Naive thymus-derived CD4-positive, alpha-beta T cell (primary cell): ENCODE measurements at regions not wholly inside any gene's neighbourhood (a gene's known extent, or its start where the extent isn't known, plus 50 kb on each side); places are given as distances from the start of the nearest gene placed in this dataset.
"Not testable (repeated sequence)": the region's sequence is repeated elsewhere in the genome, so short reads cannot be mapped to it uniquely, and the experiment has no call there.

Experiments
- ATAC-seq: fragments of 150-1000 bp; cut with Tn5 transposase; 2 replicates; pipeline ENCODE4 v1.10.0; 2021; ENCODE audit warnings: mild to moderate bottlenecking, moderate library complexity
- CTCF ChIA-PET: fragments of 350-600 bp; sonication (Branson Sonifier 250); formaldehyde crosslinking; loops from one replicate; lab custom pipeline; 2021; ENCODE audit warnings: antibody characterized with exemption; lab: Charles Lee
- POLR2A ChIA-PET: fragments of 350-600 bp; sonication (Branson Sonifier 250); formaldehyde crosslinking; loops from one replicate; lab custom pipeline; 2021; ENCODE audit warnings: antibody characterized with exemption, inconsistent platforms; lab: Charles Lee
- DNase-seq, 9 donors: peaks; one replicate each; pipeline versions ENCODE4 v3.0.0 to v3.0.0-alpha.2; 2020 to 2022; ENCODE audit warnings: mixed read lengths in 1 of 9
- H3K27ac ChIP-seq: one replicate; pipeline ENCODE4 v1.7.0; 2013; ENCODE audit warnings: mild to moderate bottlenecking, low read depth, low read length, moderate library complexity
- H3K27me3 ChIP-seq, 2 donors: one replicate each; pipeline ENCODE4 v1.7.0; 2013; ENCODE audit warnings: low read length in 2 of 2, mild to moderate bottlenecking in 2 of 2, moderate library complexity in 2 of 2; ENCODE audit not compliant: control insufficient read depth in 2 of 2, insufficient read depth in 2 of 2
- H3K36me3 ChIP-seq, 3 experiments: 1 replicate in 2 of 3; 2 replicates in 1 of 3; pipeline ENCODE4 v1.7.0; 2013; ENCODE audit warnings: low read length in 3 of 3, mild to moderate bottlenecking in 3 of 3, moderate library complexity in 1 of 3; ENCODE audit not compliant: insufficient read depth in 3 of 3, control insufficient read depth in 2 of 3
- H3K4me1 ChIP-seq, 2 donors: one replicate each; pipeline ENCODE4 v1.7.0; 2013; ENCODE audit warnings: low read length in 2 of 2, mild to moderate bottlenecking in 2 of 2, moderate library complexity in 1 of 2; ENCODE audit not compliant: control insufficient read depth in 2 of 2, insufficient read depth in 2 of 2
- H3K4me3 ChIP-seq: 2 replicates; pipeline ENCODE4 v1.7.0; 2013; ENCODE audit warnings: mild to moderate bottlenecking, low read length
- H3K9me3 ChIP-seq, 3 experiments: 1 replicate in 2 of 3; 2 replicates in 1 of 3; pipeline ENCODE4 v1.7.0; 2013; ENCODE audit warnings: low read length in 3 of 3; ENCODE audit not compliant: control insufficient read depth in 2 of 3
- H3K27ac Mint-ChIP-seq, 9 donors: one replicate each; pipeline ENCODE4 v1.8.0; 2020 to 2022; ENCODE audit warnings: mixed read lengths in 9 of 9, mild to moderate bottlenecking in 8 of 9, moderate library complexity in 5 of 9, inconsistent platforms in 2 of 9
- H3K27me3 Mint-ChIP-seq, 5 donors: one replicate each; pipeline ENCODE4 v1.8.0; 2021 to 2022; ENCODE audit warnings: mixed read lengths in 5 of 5, mild to moderate bottlenecking in 1 of 5
- H3K36me3 Mint-ChIP-seq, 5 donors: one replicate each; pipeline ENCODE4 v1.8.0; 2020 to 2022; ENCODE audit warnings: mixed read lengths in 5 of 5, mild to moderate bottlenecking in 3 of 5, inconsistent platforms in 1 of 5
- H3K4me1 Mint-ChIP-seq, 7 donors: one replicate each; pipeline ENCODE4 v1.8.0; 2020 to 2022; ENCODE audit warnings: mixed read lengths in 7 of 7, mild to moderate bottlenecking in 3 of 7, inconsistent platforms in 1 of 7
- H3K4me3 Mint-ChIP-seq, 10 donors: one replicate each; pipeline ENCODE4 v1.8.0; 2020 to 2022; ENCODE audit warnings: mild to moderate bottlenecking in 10 of 10, mixed read lengths in 10 of 10, moderate library complexity in 6 of 10, inconsistent platforms in 2 of 10
- H3K9me3 Mint-ChIP-seq, 11 donors: one replicate each; pipeline ENCODE4 v1.8.0; 2020 to 2022; ENCODE audit warnings: mixed read lengths in 11 of 11, mild to moderate bottlenecking in 4 of 11, inconsistent platforms in 1 of 11, moderate library complexity in 1 of 11
- intact Hi-C, 2 donors: fragments of 100-400 bp; cut with micrococcal nuclease; formaldehyde crosslinking; loops; one replicate each; pipeline ENCODE4 v1.15.1; 2023

GRCh38 chr5:30150231-30150630 is 1043.3 kb upstream of the CDH6 start:
- Mint-ChIP-seq H3K4me1 (no peaks in the 10 kb centered on the region), H3K27me3 (no peaks in the 10 kb centered on the region), H3K4me3 (no peak overlapping the region), H3K9me3 (peaks cover 3 to 38% (median 9%) of the 10 kb centered on the region in 11 donors), H3K27ac (no peak overlapping the region), H3K36me3 (peaks cover 0 to under 1% (median 0%) of the 10 kb centered on the region in 5 donors)
- H3K4me3 ChIP-seq, result no peak overlapping the region
- H3K9me3 ChIP-seq, result no peaks in the 10 kb centered on the region
- H3K27ac ChIP-seq, result no peak overlapping the region
- ChIA-PET POLR2A (no interaction called here), CTCF (no interaction called here)
- intact Hi-C loops, result no loop called here
- DNase-seq (no peak), ATAC-seq (no peak)
- H3K36me3 ChIP-seq, result no peaks in the 10 kb centered on the region
- no peaks in the 10 kb centered on the region for H3K27me3 ChIP-seq
- H3K4me1 ChIP-seq, result no peaks in the 10 kb centered on the region

- H3K9me3 Mint-ChIP-seq, result peaks cover 3 to 36% (median 9%) of the 10 kb centered on the region in 11 donors
- CTCF ChIA-PET, result no interaction called here
Observed at GRCh38 chr5:30149526-30149925, 1044.0 kb upstream of the CDH6 start.

GRCh38 chr5:30147976-30148375 is 1045.5 kb upstream of the CDH6 start:
- POLR2A ChIA-PET, result interaction anchor here (0.6 kb wide), 1 partner anchor 525 kb away, joined by 3 read pairs; no protein-coding TSS in a partner anchor

More at GRCh38 chr5:30149526-30149925, 1044.0 kb upstream of the CDH6 start:
- H3K27ac Mint-ChIP-seq, result no peak overlapping the region
- H3K27ac ChIP-seq, result no peak overlapping the region
- ATAC-seq, result no peak
- no peaks in the 10 kb centered on the region for H3K27me3 ChIP-seq
- no peaks in the 10 kb centered on the region for H3K4me1 Mint-ChIP-seq
- H3K9me3 ChIP-seq, result no peaks in the 10 kb centered on the region
- no peak for DNase-seq
- H3K4me1 ChIP-seq, result no peaks in the 10 kb centered on the region
- no peaks in the 10 kb centered on the region for H3K36me3 ChIP-seq
- no peaks in the 10 kb centered on the region for H3K36me3 Mint-ChIP-seq
- no peak overlapping the region for H3K4me3 Mint-ChIP-seq
- intact Hi-C loops, result no loop called here
- no peak overlapping the region for H3K4me3 ChIP-seq
- H3K27me3 Mint-ChIP-seq, result no peaks in the 10 kb centered on the region
- POLR2A ChIA-PET, result no interaction called here

DNA sequence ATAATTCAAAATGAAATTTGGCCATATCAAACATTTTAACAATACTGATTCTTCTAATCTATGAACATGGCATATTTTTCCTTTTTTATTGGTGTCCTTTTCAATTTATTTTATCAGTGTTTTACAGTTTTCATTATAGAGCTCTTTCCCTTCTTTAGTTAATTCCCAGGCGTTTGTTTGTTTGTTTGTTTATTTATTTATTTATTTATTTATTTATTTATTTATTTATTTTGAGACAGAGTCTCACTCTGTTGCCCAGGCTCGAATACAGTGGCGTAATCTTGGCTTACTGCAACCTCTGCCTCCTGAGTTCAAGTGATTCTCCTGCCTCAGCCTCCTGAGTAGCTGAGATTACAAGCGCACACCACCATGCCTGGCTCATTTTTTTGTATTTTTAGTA is 1049.4 kb upstream of the CDH6 start:
- CTCF ChIA-PET, intact Hi-C loops, H3K4me3 ChIP-seq, H3K36me3 Mint-ChIP-seq, H3K36me3 ChIP-seq, DNase-seq, H3K27ac Mint-ChIP-seq, H3K27ac ChIP-seq, POLR2A ChIA-PET, H3K9me3 ChIP-seq, H3K4me1 ChIP-seq, H3K4me3 Mint-ChIP-seq, H3K4me1 Mint-ChIP-seq, H3K27me3 ChIP-seq, ATAC-seq, H3K27me3 Mint-ChIP-seq: not testable (repeated sequence)
- peaks cover 1 to 37% (median 21%) of the 10 kb centered on the region in 11 donors for H3K9me3 Mint-ChIP-seq

More at GRCh38 chr5:30147976-30148375, 1045.5 kb upstream of the CDH6 start:
- Histone ChIP-seq H3K36me3 (no peaks in the 10 kb centered on the region), H3K4me3 (no peak overlapping the region), H3K4me1 (no peaks in the 10 kb centered on the region), H3K27me3 (no peaks in the 10 kb centered on the region), H3K27ac (no peak overlapping the region), H3K9me3 (peaks cover 0 to 3% (median 0%) of the 10 kb centered on the region in 3 experiments)
- intact Hi-C loops, result no loop called here
- peaks cover 3 to 37% (median 12%) of the 10 kb centered on the region in 11 donors for H3K9me3 Mint-ChIP-seq
- no peaks in the 10 kb centered on the region for H3K4me1 Mint-ChIP-seq
- ATAC-seq (no peak), DNase-seq (no peak)
- H3K4me3 Mint-ChIP-seq, result no peak overlapping the region
- no peak overlapping the region for H3K27ac Mint-ChIP-seq
- H3K36me3 Mint-ChIP-seq, result peaks cover 0 to 5% (median 0%) of the 10 kb centered on the region in 5 donors
- H3K27me3 Mint-ChIP-seq, result no peaks in the 10 kb centered on the region
- CTCF ChIA-PET, result no interaction called here

DNA sequence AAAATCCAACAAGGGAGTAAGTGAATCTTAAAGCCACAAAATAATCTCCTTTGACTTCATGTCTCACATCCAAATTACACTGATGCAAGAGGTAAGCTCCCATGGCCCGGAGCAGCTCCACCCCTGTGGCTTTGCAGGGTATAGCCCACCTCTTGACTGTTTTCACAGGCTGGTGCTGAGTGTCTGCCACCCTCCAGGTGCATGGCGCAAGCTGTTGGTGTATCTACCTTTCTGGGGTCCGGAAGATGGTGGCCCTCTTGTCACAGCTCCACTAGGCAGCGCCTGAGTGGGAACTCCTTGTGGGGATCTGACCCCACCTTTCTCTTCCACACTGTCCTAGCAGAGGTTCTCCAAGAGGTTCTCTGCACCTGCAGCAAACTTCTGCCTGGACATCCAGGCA is 1051.1 kb upstream of the CDH6 start:
- H3K27me3 ChIP-seq, result no peaks in the 10 kb centered on the region
- no peaks in the 10 kb centered on the region for H3K4me1 ChIP-seq
- CTCF ChIA-PET, result no interaction called here
- no peaks in the 10 kb centered on the region for H3K36me3 ChIP-seq
- Mint-ChIP-seq H3K27ac (no peak overlapping the region), H3K9me3 (peaks cover 3 to 39% (median 21%) of the 10 kb centered on the region in 11 donors), H3K27me3 (no peaks in the 10 kb centered on the region), H3K4me1 (no peaks in the 10 kb centered on the region), H3K4me3 (no peak overlapping the region), H3K36me3 (peaks cover 0 to 5% (median 0%) of the 10 kb centered on the region in 5 donors)
- POLR2A ChIA-PET, result no interaction called here
- no peak overlapping the region for H3K4me3 ChIP-seq
- H3K9me3 ChIP-seq, result peaks cover 0 to 10% (median 0%) of the 10 kb centered on the region in 3 experiments
- H3K27ac ChIP-seq, result no peak overlapping the region
- intact Hi-C loops, result no loop called here
- ATAC-seq (no peak), DNase-seq (no peak)

GRCh38 chr5:30121043-30121442 is 1072.4 kb upstream of the CDH6 start:
- CTCF ChIA-PET, result no interaction called here
- Mint-ChIP-seq H3K27me3 (no peaks in the 10 kb centered on the region), H3K36me3 (no peaks in the 10 kb centered on the region), H3K4me3 (no peak overlapping the region), H3K9me3 (peaks cover 0 to 30% (median 9%) of the 10 kb centered on the region in 11 donors), H3K4me1 (no peaks in the 10 kb centered on the region), H3K27ac (no peak overlapping the region)
- no peaks in the 10 kb centered on the region for H3K27me3 ChIP-seq
- ATAC-seq, result no peak
- no peaks in the 10 kb centered on the region for H3K4me1 ChIP-seq
- H3K4me3 ChIP-seq, result no peak overlapping the region
- H3K9me3 ChIP-seq, result no peaks in the 10 kb centered on the region
- DNase-seq, result no peak
- intact Hi-C loops, result no loop called here
- POLR2A ChIA-PET, result no interaction called here
- no peaks in the 10 kb centered on the region for H3K36me3 ChIP-seq
- no peak overlapping the region for H3K27ac ChIP-seq

GRCh38 chr5:30117135-30117534 is 1076.4 kb upstream of the CDH6 start:
- DNase-seq (no peak), ATAC-seq (no peak)
- intact Hi-C loops, result no loop called here
- H3K4me3 ChIP-seq, result no peak overlapping the region
- no peak overlapping the region for H3K27ac Mint-ChIP-seq
- H3K4me1 Mint-ChIP-seq, result no peaks in the 10 kb centered on the region
- no peak overlapping the region for H3K27ac ChIP-seq
- H3K36me3 ChIP-seq, result no peaks in the 10 kb centered on the region
- no peaks in the 10 kb centered on the region for H3K4me1 ChIP-seq
- H3K27me3 ChIP-seq, result no peaks in the 10 kb centered on the region
- H3K36me3 Mint-ChIP-seq, result no peaks in the 10 kb centered on the region
- H3K9me3 Mint-ChIP-seq, result peaks cover 0 to 20% (median 6%) of the 10 kb centered on the region in 11 donors
- H3K27me3 Mint-ChIP-seq, result no peaks in the 10 kb centered on the region
- POLR2A ChIA-PET, result no interaction called here
- no peak overlapping the region for H3K4me3 Mint-ChIP-seq
- CTCF ChIA-PET, result no interaction called here
- no peaks in the 10 kb centered on the region for H3K9me3 ChIP-seq
